HEK293 (cell line): ENCODE measurements at regions not wholly inside any gene's neighbourhood (a gene's known extent, or its start where the extent isn't known, plus 50 kb on each side); places are given as distances from the start of the nearest gene placed in this dataset.

Experiments
- CTCF ChIA-PET: fragments of 350-600 bp; formaldehyde crosslinking; extraction: SDS; loops from one replicate; lab custom pipeline; 2021; ENCODE audit warnings: antibody characterized with exemption; lab: Yijun Ruan, JAX
- POLR2A ChIA-PET: fragments of 300-600 bp; formaldehyde crosslinking; extraction: SDS; loops from one replicate; lab custom pipeline; 2020; ENCODE audit warnings: antibody characterized with exemption, inconsistent platforms; lab: Yijun Ruan, JAX
- H3K27ac ChIP-seq: fragments of 200-500 bp; sonication (Bioruptor generic); 2 replicates; pipeline ENCODE4 v1.5.1; 2014; ENCODE audit warnings: low read depth, low read length, control low read depth, inconsistent platforms; ENCODE audit errors: extremely low read depth
- H3K36me3 ChIP-seq, 2 experiments: fragments of 200-500 bp in 1 of 2; sonication (Bioruptor generic) in 1 of 2; 1 replicate in 1 of 2; 2 replicates in 1 of 2; pipeline ENCODE4 v1.5.1; 2014 to 2017; ENCODE audit warnings: inconsistent platforms in 2 of 2, low read length in 2 of 2; ENCODE audit not compliant: control insufficient read depth in 2 of 2, insufficient read depth in 1 of 2
- H3K4me1 ChIP-seq: fragments of 200-500 bp; sonication (Bioruptor generic); 2 replicates; pipeline ENCODE4 v1.5.1; 2014; ENCODE audit warnings: mild to moderate bottlenecking, low read length, inconsistent platforms; ENCODE audit not compliant: control insufficient read depth, insufficient read depth
- H3K4me3 ChIP-seq: 2 replicates; pipeline ENCODE4 v1.5.1; 2011; ENCODE audit warnings: low read depth, mild to moderate bottlenecking, control low read depth, low read length, moderate library complexity
- H3K9me3 ChIP-seq: fragments of 200-500 bp; sonication (Bioruptor generic); 2 replicates; pipeline ENCODE4 v1.5.1; 2014; ENCODE audit warnings: low read depth, low read length, inconsistent platforms; ENCODE audit not compliant: control insufficient read depth, insufficient read depth
- KLF9 ChIP-seq: fragments of 450-650 bp; formaldehyde crosslinking; IDR thresholded peaks from 2 replicates; pipeline ENCODE4 v1.5.1; 2016; ENCODE audit warnings: missing biosample characterization, missing genetic modification characterization, low read depth
- RBAK ChIP-seq: fragments of 450-650 bp; formaldehyde crosslinking; IDR thresholded peaks from 2 replicates; pipeline ENCODE4 v1.5.1; 2016; ENCODE audit warnings: missing biosample characterization, missing genetic modification characterization
- SALL2 ChIP-seq: fragments of 450-650 bp; formaldehyde crosslinking; IDR thresholded peaks from 2 replicates; pipeline ENCODE4 v1.5.0; 2017; ENCODE audit warnings: missing biosample characterization, mild to moderate bottlenecking, missing genetic modification characterization, borderline replicate concordance
- SP3 ChIP-seq: fragments of 450-650 bp; formaldehyde crosslinking; IDR thresholded peaks from 2 replicates; pipeline ENCODE4 v1.5.1; 2016; ENCODE audit warnings: missing biosample characterization, missing genetic modification characterization
- ZBTB8A ChIP-seq: fragments of 450-650 bp; formaldehyde crosslinking; IDR thresholded peaks from 2 replicates; pipeline ENCODE4 v1.5.1; 2016; ENCODE audit warnings: missing biosample characterization, missing genetic modification characterization
- ZFHX2 ChIP-seq: fragments of 450-650 bp; formaldehyde crosslinking; conservative IDR thresholded peaks from 2 replicates; pipeline ENCODE4 v1.5.1; 2016; ENCODE audit warnings: missing biosample characterization, missing genetic modification characterization
- ZNF184 ChIP-seq: fragments of 450-650 bp; IDR thresholded peaks from 2 replicates; pipeline ENCODE4 v1.5.1; 2018; ENCODE audit warnings: missing biosample characterization, mild to moderate bottlenecking, missing genetic modification characterization
- ZNF311 ChIP-seq: fragments of 450-650 bp; formaldehyde crosslinking; IDR thresholded peaks from 2 replicates; pipeline ENCODE4 v1.5.1; 2017; ENCODE audit warnings: missing biosample characterization, missing genetic modification characterization, borderline replicate concordance
- ZNF354C ChIP-seq: fragments of 450-650 bp; formaldehyde crosslinking; IDR thresholded peaks from 2 replicates; pipeline ENCODE4 v1.5.1; 2016; ENCODE audit warnings: missing biosample characterization, missing genetic modification characterization, low read depth, borderline replicate concordance
- ZNF391 ChIP-seq: fragments of 450-650 bp; formaldehyde crosslinking; IDR thresholded peaks from 2 replicates; pipeline ENCODE4 v1.5.1; 2016; ENCODE audit warnings: low read depth, missing biosample characterization, missing genetic modification characterization, borderline replicate concordance
- ZNF404 ChIP-seq: fragments of 450-650 bp; formaldehyde crosslinking; IDR thresholded peaks from 2 replicates; pipeline ENCODE4 v1.5.1; 2017; ENCODE audit warnings: missing biosample characterization, missing genetic modification characterization
- ZNF501 ChIP-seq: fragments of 450-650 bp; formaldehyde crosslinking; IDR thresholded peaks from 2 replicates; pipeline ENCODE4 v1.5.1; 2016; ENCODE audit warnings: missing biosample characterization, missing genetic modification characterization
- ZNF510 ChIP-seq: fragments of 450-650 bp; formaldehyde crosslinking; IDR thresholded peaks from 2 replicates; pipeline ENCODE4 v1.5.1; 2018; ENCODE audit warnings: mild to moderate bottlenecking, missing genetic modification characterization, missing biosample characterization; ENCODE audit not compliant: insufficient replicate concordance
- ZNF530 ChIP-seq: fragments of 450-650 bp; formaldehyde crosslinking; IDR thresholded peaks from 2 replicates; pipeline ENCODE4 v1.5.1; 2016; ENCODE audit warnings: low read depth, missing biosample characterization, missing genetic modification characterization
- ZNF548 ChIP-seq: fragments of 450-650 bp; formaldehyde crosslinking; IDR thresholded peaks from 2 replicates; pipeline ENCODE4 v1.5.1; 2016; ENCODE audit warnings: missing biosample characterization, missing genetic modification characterization
- ZNF549 ChIP-seq: fragments of 450-650 bp; IDR thresholded peaks from 2 replicates; pipeline ENCODE4 v1.5.1; 2018; ENCODE audit warnings: missing biosample characterization, missing genetic modification characterization, mild to moderate bottlenecking, inconsistent platforms, moderate library complexity
- ZNF610 ChIP-seq: fragments of 450-650 bp; formaldehyde crosslinking; IDR thresholded peaks from 2 replicates; pipeline ENCODE4 v1.5.1; 2016; ENCODE audit warnings: missing biosample characterization, missing genetic modification characterization, borderline replicate concordance
- ZNF658 ChIP-seq: fragments of 450-650 bp; formaldehyde crosslinking; IDR thresholded peaks from 2 replicates; pipeline ENCODE4; 2016; ENCODE audit warnings: missing biosample characterization, missing genetic modification characterization
- ZNF660 ChIP-seq: fragments of 450-650 bp; IDR thresholded peaks from 2 replicates; pipeline ENCODE4 v1.5.1; 2018; ENCODE audit warnings: missing biosample characterization, mild to moderate bottlenecking, missing genetic modification characterization
- ZNF843 ChIP-seq: fragments of 450-650 bp; formaldehyde crosslinking; IDR thresholded peaks from 2 replicates; pipeline ENCODE4 v1.5.1; 2016; ENCODE audit warnings: missing biosample characterization, missing genetic modification characterization
- ZSCAN16 ChIP-seq: fragments of 450-650 bp; formaldehyde crosslinking; IDR thresholded peaks from 2 replicates; pipeline ENCODE4 v1.5.1; 2016; ENCODE audit warnings: missing biosample characterization, missing genetic modification characterization
- TF ChIP-seq, protein P1 (sequence below): fragments of 450-650 bp; formaldehyde crosslinking; IDR thresholded peaks from 2 replicates; pipeline ENCODE4 v1.5.1; 2017; ENCODE audit warnings: missing biosample characterization, missing genetic modification characterization
- TF ChIP-seq, protein P2 (sequence below): fragments of 450-650 bp; formaldehyde crosslinking; IDR thresholded peaks from 2 replicates; pipeline ENCODE4 v1.5.1; 2016; ENCODE audit warnings: missing biosample characterization, missing genetic modification characterization
- TF ChIP-seq, protein P3 (sequence below): fragments of 450-650 bp; formaldehyde crosslinking; IDR thresholded peaks from 2 replicates; pipeline ENCODE4 v1.5.1; 2017; ENCODE audit warnings: missing biosample characterization, missing genetic modification characterization
- TF ChIP-seq, protein P4 (sequence below): sonication (generic); formaldehyde crosslinking; IDR thresholded peaks from 2 replicates; pipeline ENCODE4 v1.8.1; 2022; ENCODE audit warnings: mild to moderate bottlenecking, moderate library complexity, missing genetic modification reagents
- TF ChIP-seq, protein P5 (sequence below): fragments of 450-650 bp; formaldehyde crosslinking; IDR thresholded peaks from 2 replicates; pipeline ENCODE4 v1.5.1; 2016; ENCODE audit warnings: missing biosample characterization, missing genetic modification characterization

DNA sequence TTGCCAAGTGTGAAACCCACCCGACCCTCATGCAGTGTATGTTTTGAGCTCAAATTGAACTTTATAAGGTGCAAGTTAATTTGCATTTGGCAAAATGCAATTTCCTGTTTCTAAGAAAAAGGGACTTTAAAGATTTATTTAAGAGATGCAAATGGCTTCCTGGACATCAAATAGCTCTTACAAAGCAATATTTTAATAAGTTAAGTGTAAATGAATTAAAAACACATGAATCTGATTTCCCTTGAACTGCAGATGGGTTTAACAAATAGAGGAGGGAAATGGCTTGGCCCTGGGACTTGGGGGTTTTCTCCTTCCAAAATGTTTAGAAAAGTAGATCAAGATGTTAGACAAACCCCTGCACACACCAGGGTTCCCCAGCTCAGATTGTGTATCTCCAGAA lies 116.0 kb downstream of the EN1 start:
- CTCF ChIA-PET = no interaction called here
- TF ChIP-seq, protein P1, sequence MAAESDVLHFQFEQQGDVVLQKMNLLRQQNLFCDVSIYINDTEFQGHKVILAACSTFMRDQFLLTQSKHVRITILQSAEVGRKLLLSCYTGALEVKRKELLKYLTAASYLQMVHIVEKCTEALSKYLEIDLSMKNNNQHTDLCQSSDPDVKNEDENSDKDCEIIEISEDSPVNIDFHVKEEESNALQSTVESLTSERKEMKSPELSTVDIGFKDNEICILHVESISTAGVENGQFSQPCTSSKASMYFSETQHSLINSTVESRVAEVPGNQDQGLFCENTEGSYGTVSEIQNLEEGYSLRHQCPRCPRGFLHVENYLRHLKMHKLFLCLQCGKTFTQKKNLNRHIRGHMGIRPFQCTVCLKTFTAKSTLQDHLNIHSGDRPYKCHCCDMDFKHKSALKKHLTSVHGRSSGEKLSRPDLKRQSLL (tag by site-specific recombination) = no peak
- TF ChIP-seq, protein P2, sequence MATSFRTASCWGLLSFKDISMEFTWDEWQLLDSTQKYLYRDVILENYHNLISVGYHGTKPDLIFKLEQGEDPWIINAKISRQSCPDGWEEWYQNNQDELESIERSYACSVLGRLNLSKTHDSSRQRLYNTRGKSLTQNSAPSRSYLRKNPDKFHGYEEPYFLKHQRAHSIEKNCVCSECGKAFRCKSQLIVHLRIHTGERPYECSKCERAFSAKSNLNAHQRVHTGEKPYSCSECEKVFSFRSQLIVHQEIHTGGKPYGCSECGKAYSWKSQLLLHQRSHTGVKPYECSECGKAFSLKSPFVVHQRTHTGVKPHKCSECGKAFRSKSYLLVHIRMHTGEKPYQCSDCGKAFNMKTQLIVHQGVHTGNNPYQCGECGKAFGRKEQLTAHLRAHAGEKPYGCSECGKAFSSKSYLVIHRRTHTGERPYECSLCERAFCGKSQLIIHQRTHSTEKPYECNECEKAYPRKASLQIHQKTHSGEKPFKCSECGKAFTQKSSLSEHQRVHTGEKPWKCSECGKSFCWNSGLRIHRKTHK (tag by site-specific recombination) = no peak
- TF ChIP-seq ZNF404 (tag by site-specific recombination) (no peak), ZNF549 (tag by site-specific recombination) (no peak), RBAK (tag by site-specific recombination) (no peak), ZBTB8A (tag by site-specific recombination) (no peak), ZNF311 (no peak), ZNF530 (tag by site-specific recombination) (no peak), ZNF658 (tag by site-specific recombination) (no peak), ZNF610 (tag by site-specific recombination) (no peak), SP3 (tag by site-specific recombination) (no peak), ZNF843 (tag by site-specific recombination) (no peak), ZFHX2 (tag by site-specific recombination) (no peak)
- TF ChIP-seq, protein P3, sequence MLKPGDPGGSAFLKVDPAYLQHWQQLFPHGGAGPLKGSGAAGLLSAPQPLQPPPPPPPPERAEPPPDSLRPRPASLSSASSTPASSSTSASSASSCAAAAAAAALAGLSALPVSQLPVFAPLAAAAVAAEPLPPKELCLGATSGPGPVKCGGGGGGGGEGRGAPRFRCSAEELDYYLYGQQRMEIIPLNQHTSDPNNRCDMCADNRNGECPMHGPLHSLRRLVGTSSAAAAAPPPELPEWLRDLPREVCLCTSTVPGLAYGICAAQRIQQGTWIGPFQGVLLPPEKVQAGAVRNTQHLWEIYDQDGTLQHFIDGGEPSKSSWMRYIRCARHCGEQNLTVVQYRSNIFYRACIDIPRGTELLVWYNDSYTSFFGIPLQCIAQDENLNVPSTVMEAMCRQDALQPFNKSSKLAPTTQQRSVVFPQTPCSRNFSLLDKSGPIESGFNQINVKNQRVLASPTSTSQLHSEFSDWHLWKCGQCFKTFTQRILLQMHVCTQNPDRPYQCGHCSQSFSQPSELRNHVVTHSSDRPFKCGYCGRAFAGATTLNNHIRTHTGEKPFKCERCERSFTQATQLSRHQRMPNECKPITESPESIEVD = no peak
- TF ChIP-seq, protein P4, sequence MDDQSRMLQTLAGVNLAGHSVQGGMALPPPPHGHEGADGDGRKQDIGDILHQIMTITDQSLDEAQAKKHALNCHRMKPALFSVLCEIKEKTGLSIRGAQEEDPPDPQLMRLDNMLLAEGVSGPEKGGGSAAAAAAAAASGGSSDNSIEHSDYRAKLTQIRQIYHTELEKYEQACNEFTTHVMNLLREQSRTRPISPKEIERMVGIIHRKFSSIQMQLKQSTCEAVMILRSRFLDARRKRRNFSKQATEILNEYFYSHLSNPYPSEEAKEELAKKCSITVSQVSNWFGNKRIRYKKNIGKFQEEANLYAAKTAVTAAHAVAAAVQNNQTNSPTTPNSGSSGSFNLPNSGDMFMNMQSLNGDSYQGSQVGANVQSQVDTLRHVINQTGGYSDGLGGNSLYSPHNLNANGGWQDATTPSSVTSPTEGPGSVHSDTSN (CRISPR knock-in tag) = no peak
- H3K36me3 ChIP-seq = no peaks in the 10 kb centered on the region
- H3K27ac ChIP-seq = no peak overlapping the region
- no peaks in the 10 kb centered on the region for H3K4me1 ChIP-seq
- H3K4me3 ChIP-seq = no peak overlapping the region
- no peaks in the 10 kb centered on the region for H3K9me3 ChIP-seq
- POLR2A ChIA-PET = no interaction called here

DNA sequence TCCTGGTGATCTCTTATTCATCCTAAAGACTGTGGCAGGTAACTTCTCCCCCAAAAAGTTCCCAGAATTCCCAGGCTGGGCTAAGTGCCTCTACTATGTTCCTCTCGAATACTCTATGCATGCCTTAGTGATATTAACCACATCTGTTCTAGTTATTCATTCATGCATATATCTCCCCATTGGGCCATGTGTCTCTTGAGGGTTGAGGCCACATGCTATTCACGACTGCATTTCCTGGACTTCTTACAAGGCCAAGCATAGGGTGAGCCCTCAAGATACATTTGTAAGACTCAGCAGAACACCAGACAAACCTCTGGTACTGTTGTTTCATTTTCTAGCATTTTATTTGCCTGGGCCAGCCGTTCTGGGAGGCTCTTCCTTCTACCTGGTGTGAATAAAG lies 117.0 kb downstream of the EN1 start:
- no peak overlapping the region for H3K4me3 ChIP-seq
- no peak overlapping the region for H3K27ac ChIP-seq
- TF ChIP-seq ZNF658 (tag by site-specific recombination) = no peak
- TF ChIP-seq KLF9 = no peak
- TF ChIP-seq ZNF184 (tag by site-specific recombination) = no peak
- TF ChIP-seq ZNF501 (tag by site-specific recombination) = no peak
- TF ChIP-seq RBAK (tag by site-specific recombination) = no peak
- TF ChIP-seq SALL2 (tag by site-specific recombination) = no peak
- TF ChIP-seq ZSCAN16 = no peak
- no peak for TF ChIP-seq ZNF548 (tag by site-specific recombination)
- no peak for TF ChIP-seq ZNF391
- TF ChIP-seq, protein P5, sequence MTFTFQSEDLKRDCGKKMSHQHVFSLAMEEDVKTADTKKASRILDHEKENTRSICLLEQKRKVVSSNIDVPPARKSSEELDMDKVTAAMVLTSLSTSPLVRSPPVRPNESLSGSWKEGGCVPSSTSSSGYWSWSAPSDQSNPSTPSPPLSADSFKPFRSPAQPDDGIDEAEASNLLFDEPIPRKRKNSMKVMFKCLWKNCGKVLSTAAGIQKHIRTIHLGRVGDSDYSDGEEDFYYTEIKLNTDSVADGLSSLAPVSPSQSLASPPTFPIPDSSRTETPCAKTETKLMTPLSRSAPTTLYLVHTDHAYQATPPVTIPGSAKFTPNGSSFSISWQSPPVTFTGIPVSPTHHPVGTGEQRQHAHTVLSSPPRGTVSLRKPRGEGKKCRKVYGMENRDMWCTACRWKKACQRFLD = no peak
- no peak for TF ChIP-seq ZNF660
- TF ChIP-seq ZNF354C (tag by site-specific recombination) = no peak
- no peak for TF ChIP-seq ZNF510 (tag by site-specific recombination)
- no peaks in the 10 kb centered on the region for H3K9me3 ChIP-seq
- ChIA-PET CTCF (no interaction called here), POLR2A (no interaction called here)
- no peaks in the 10 kb centered on the region for H3K4me1 ChIP-seq
- no peaks in the 10 kb centered on the region for H3K36me3 ChIP-seq
